ENCODE measurements at regions not wholly inside any gene's neighbourhood (a gene's known extent, or its start where the extent isn't known, plus 50 kb on each side); places are given as distances from the start of the nearest gene placed in this dataset.

- DNase-seq, result no peak
Measured at GRCh38 chr21:38982096-38982495, 176.4 kb downstream of the ETS2 start.

- peak in 2 of 3 donors; percentile 21 to 23 for DNase-seq
Measured at GRCh38 chr21:38980416-38981313, 174.9 kb downstream of the ETS2 start.

GRCh38 chr21:38979271-38980121, 173.8 kb downstream of the ETS2 start:
- DNase-seq, result peak; percentile 70 to 90 (median 89)

- DNase-seq, result no peak
Measured at GRCh38 chr21:38976900-38977299, 171.2 kb downstream of the ETS2 start.

- no peak for DNase-seq
Measured at GRCh38 chr21:38973552-38973951, 167.8 kb downstream of the ETS2 start.

GRCh38 chr21:38972078-38972477, 166.3 kb downstream of the ETS2 start:
- no peak for DNase-seq

DNA sequence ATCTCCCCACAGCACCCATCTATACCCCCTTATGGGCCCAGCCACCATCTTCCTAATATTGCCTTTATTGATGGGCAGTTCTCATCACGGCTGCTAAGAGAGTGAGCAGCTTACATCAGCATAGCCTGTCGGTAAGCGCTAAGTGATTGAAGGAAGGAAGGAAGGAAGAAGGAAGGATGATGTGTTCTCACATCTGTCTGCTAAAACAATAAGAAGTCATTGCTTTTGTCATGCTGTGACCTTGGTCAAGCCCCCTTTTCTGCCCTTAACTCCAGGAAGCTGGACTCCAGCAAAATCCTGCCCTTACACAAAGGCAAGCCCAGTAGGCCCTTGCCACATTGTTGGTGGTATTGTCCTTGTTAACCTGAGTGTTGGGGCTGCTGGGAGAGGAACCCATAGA, 165.0 kb downstream of the ETS2 start:
- no peak for DNase-seq

- no peak for DNase-seq
Measured at GRCh38 chr21:38968887-38969543, 163.3 kb downstream of the ETS2 start.

GRCh38 chr21:38965910-38966504, 160.3 kb downstream of the ETS2 start:
- DNase-seq, result no peak

GRCh38 chr21:38965241-38965640, 159.5 kb downstream of the ETS2 start:
- no peak for DNase-seq

- no peak for DNase-seq
Measured at GRCh38 chr21:38963006-38963405, 157.3 kb downstream of the ETS2 start.

DNA sequence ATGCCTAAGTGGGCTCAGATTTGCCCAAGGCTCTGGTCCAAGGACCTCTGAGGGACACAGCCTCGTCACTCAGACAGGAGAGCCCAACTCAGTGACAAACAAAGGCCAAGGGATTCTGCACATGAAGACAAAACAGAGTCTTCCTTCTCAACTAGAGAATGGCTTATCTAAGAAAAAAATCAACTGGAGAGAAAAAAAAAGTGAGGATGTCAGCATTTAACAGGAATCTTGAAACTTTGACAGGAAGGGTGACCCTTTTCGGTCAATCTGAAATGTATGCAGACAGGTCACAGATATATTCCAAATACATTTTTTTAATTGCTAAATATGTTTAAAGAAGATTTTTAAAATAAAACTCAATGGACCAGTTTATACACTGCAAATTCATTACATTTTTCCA, 154.5 kb downstream of the ETS2 start:
- DNase-seq, result no peak

DNA sequence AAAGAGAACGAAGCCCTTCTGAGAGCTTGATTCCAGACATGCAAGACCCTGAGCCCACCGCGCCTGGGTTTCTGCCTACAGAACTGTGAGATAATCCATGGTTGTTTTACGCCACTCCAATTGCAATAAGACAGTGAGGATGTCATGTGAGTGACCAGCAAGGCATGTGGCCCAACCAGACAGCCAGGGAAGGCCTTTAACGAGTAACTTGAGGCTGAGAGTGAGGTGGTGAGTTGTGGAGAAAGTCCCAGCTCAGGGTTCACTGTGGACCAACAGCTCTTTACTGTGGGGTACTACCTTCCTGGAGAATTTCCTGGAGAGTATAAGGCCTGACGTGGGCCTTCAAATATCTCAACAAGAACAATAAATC, 153.9 kb downstream of the ETS2 start:
- DNase-seq, result peak; percentile 26 to 35 (median 28)

GRCh38 chr21:38958940-38959691, 153.4 kb downstream of the ETS2 start:
- peak; percentile 87 to 96 (median 92) for DNase-seq

DNA sequence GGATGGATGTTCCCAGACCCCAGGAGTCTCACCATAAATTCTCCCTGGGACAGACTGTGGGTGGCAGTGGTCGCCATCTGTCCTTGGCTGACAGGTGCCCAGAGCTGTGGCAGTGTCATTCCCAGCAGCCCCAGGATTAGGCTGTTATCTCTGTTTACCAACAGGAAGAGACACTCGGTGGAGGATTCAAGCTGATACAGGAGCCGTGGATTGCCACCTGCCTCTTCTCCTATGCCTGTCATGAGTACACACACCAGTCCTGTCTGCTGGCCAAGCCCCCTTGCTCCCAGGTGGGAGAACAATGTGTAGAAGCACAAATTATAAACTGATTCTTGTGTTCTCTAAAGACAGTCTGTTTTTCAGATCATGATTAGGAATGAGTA, 152.6 kb downstream of the ETS2 start:
- no peak for DNase-seq

- no peak for DNase-seq
Measured at GRCh38 chr21:38957575-38958322, 152.0 kb downstream of the ETS2 start.

DNA sequence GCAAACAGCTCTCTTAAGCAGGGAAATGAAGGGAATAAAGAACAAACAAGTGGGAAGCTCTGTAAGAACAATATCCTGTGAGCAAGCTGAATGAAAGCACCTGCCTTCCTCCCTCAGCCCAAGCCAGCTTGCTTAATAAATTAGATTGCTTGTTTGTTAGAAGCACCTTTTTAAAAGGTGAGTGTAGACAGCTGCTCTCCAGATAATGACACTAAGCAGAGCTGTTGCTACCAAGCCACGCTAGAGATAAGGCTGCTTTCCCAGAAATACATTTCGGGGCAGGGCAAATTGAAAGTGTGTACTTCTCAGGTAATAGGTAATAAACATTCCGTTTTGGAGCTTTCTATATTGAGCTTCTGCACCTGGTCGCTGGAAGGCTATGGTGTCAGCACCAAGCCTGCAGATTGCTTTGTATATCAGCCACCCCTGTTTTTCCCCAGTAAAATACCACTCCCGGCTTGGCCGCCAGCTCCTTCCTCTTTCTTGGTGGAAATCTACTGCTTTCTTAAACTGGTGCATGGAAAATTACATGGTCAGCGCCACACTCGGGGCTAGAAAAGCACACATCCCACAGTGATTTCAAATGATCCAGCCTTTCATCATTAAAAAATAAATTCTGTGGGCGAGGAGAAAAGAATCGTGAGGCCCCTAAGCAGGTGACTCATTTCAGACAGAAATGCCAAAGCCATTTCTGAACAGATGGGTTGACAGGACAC, 151.3 kb downstream of the ETS2 start:
- DNase-seq, result peak; percentile 82 to 94 (median 91)

GRCh38 chr21:38956521-38956855, 150.8 kb downstream of the ETS2 start:
- DNase-seq, result no peak

GRCh38 chr21:38956007-38956406, 150.3 kb downstream of the ETS2 start:
- DNase-seq, result no peak

GRCh38 chr21:38955495-38955894, 149.8 kb downstream of the ETS2 start:
- DNase-seq, result peak; percentile 64 to 78 (median 71)

- DNase-seq, result no peak
Measured at GRCh38 chr21:38954588-38955004, 148.9 kb downstream of the ETS2 start.
